Testis (tissue), 2 donors: ENCODE measurements at regions not wholly inside any gene's neighbourhood (a gene's known extent, or its start where the extent isn't known, plus 50 kb on each side); places are given as distances from the start of the nearest gene placed in this dataset.

Source experiments
- POLR2A ChIP-seq: fragments of 450-650 bp; IDR thresholded peaks from one replicate; pipeline ENCODE4 v1.6.1; 2017; ENCODE audit warnings: antibody characterized with exemption, mild to moderate bottlenecking, moderate library complexity
- TF ChIP-seq, protein P1 (sequence below), 3 experiments: fragments of 450-650 bp in 2 of 3; fragments of 200-600 bp in 1 of 3; sonication (generic) in 1 of 3; IDR thresholded peaks; one replicate each; pipeline ENCODE4 v1.5.1; 2016 to 2019; ENCODE audit warnings: antibody characterized with exemption in 3 of 3, mild to moderate bottlenecking in 2 of 3, moderate library complexity in 1 of 3

DNA sequence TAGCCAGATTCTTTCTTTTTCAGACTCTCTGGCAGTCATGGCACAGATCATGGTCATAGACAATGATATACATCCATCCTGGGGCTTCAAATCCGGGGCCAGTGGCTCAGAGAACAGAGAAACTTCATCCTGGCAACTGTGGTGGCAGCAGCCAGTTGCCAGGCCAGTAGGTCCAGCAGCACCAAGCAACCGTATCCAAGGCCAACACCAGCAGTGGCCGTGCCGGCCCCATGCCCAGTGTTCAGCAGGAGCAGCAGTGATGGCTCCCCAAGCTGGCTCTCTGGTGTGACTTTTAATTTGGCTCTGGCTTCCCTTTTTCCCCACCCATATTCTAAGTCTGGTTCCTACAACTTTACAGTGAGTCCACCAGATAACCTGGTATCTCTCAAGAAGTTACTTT is 300.5 kb downstream of the DEPDC1B start:
- TF ChIP-seq, protein P1, sequence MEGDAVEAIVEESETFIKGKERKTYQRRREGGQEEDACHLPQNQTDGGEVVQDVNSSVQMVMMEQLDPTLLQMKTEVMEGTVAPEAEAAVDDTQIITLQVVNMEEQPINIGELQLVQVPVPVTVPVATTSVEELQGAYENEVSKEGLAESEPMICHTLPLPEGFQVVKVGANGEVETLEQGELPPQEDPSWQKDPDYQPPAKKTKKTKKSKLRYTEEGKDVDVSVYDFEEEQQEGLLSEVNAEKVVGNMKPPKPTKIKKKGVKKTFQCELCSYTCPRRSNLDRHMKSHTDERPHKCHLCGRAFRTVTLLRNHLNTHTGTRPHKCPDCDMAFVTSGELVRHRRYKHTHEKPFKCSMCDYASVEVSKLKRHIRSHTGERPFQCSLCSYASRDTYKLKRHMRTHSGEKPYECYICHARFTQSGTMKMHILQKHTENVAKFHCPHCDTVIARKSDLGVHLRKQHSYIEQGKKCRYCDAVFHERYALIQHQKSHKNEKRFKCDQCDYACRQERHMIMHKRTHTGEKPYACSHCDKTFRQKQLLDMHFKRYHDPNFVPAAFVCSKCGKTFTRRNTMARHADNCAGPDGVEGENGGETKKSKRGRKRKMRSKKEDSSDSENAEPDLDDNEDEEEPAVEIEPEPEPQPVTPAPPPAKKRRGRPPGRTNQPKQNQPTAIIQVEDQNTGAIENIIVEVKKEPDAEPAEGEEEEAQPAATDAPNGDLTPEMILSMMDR (IDR thresholded peaks at IDR 0.05) = no peak
- TF ChIP-seq POLR2A = no peak
